H1 (cell line): ENCODE measurements at regions not wholly inside any gene's neighbourhood (a gene's known extent, or its start where the extent isn't known, plus 50 kb on each side); places are given as distances from the start of the nearest gene placed in this dataset.

Source experiments
- BRCA1 ChIP-seq: IDR thresholded peaks from 2 replicates; pipeline ENCODE4 v1.6.1; 2012; ENCODE audit warnings: low read depth, low read length, improper control_type of control experiment
- EGR1 ChIP-seq: IDR thresholded peaks from 2 replicates; pipeline ENCODE4 v1.6.1; 2011; ENCODE audit warnings: low read depth, low read length, borderline replicate concordance
- MAFK ChIP-seq: IDR thresholded peaks from 2 replicates; pipeline ENCODE4 v1.6.1; 2012; ENCODE audit warnings: low read depth, mild to moderate bottlenecking, improper control_type of control experiment, low read length
- SUZ12 ChIP-seq: fragments of 200-600 bp; sonication (generic); IDR thresholded peaks from 2 replicates; pipeline ENCODE4 v1.6.1; 2012; ENCODE audit warnings: mild to moderate bottlenecking, inconsistent platforms, low read length, moderate library complexity, mixed read lengths
- TF ChIP-seq, protein P1 (sequence below): IDR thresholded peaks from 2 replicates; pipeline ENCODE4 v1.6.1; 2011; ENCODE audit warnings: low read depth, mild to moderate bottlenecking, low read length; ENCODE audit not compliant: insufficient read depth

DNA sequence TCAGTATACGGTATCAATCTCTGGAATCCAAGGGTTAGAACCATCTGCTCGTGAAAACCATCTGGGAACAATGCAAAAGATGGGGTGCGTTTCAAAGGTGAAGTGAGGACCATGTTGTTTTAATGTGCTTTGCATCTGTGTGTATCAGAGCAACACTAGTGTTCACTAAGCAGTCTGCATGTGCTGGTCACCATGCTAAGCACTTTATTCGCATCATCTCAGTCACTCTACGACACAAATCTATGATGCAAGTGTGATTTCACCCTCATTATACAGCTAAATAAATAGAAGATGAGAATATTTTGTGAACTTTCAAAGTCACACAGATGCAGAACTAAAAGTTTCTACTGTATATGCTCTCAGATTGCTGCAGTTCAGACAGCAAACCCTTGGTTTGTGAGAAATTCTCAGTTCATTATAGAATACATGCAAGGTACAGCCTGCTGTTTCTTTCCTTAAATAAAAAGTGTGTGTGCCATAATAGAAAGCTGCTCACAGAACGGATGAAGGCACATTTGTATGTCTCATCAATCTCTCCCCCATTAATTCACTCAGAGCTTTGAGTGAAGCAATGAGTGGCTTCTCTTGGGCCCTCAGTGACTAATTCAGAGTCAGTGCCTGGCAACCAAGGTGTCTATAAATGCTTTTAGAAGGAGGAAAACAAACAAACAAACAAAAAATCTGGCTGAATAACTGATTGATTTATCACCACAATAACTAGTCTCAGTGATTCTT lies 652.8 kb upstream of the SOX11 start (continued):
- no peak for TF ChIP-seq MAFK
- no peak for TF ChIP-seq EGR1
- no peak for TF ChIP-seq BRCA1
- TF ChIP-seq SUZ12 = no peak
- TF ChIP-seq, protein P1, sequence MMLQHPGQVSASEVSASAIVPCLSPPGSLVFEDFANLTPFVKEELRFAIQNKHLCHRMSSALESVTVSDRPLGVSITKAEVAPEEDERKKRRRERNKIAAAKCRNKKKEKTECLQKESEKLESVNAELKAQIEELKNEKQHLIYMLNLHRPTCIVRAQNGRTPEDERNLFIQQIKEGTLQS = no peak
- TF ChIP-seq, all 59 proteins: peak for 0
